ENCODE measurements at regions not wholly inside any gene's neighbourhood (a gene's known extent, or its start where the extent isn't known, plus 50 kb on each side); places are given as distances from the start of the nearest gene placed in this dataset.
"Not testable (repeated sequence)": the region's sequence is repeated elsewhere in the genome, so short reads cannot be mapped to it uniquely, and the experiment has no call there.

DNA sequence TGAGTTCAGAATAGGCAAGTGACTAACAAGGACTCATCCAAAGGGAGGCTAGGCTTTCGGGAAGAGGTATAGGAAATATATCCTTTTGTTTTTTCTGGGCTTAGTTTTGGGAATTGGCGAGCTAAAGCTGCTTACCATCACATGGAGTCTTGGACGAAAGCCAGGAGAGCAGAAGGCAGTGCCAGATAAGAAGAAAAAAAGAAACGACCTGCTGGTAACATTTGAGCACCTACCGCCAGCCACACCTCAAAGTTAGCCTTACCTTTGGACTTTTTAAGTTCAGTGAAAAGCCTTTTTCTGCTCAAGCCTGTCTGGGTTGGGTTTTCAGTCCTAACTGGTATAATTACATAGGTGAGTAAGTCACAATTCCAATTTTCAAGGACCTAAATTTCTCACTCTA, 85.1 kb upstream of the LCORL start:
- H3K4me1 Mint-ChIP-seq (ENCODE audit: unreplicated experiment), result peaks cover 27% of the 10 kb centered on the region
- no peak for DNase-seq (ENCODE audit: low spot score)
- H3K9me3 Mint-ChIP-seq (ENCODE audit: unreplicated experiment), result no peaks in the 10 kb centered on the region
- no peaks in the 10 kb centered on the region for H3K36me3 Mint-ChIP-seq (ENCODE audit: low read depth, unreplicated experiment)
- H3K27me3 Mint-ChIP-seq (ENCODE audit: unreplicated experiment), result no peaks in the 10 kb centered on the region
- H3K4me3 Mint-ChIP-seq (ENCODE audit: unreplicated experiment), result no peak overlapping the region
- TF ChIP-seq, protein P1, sequence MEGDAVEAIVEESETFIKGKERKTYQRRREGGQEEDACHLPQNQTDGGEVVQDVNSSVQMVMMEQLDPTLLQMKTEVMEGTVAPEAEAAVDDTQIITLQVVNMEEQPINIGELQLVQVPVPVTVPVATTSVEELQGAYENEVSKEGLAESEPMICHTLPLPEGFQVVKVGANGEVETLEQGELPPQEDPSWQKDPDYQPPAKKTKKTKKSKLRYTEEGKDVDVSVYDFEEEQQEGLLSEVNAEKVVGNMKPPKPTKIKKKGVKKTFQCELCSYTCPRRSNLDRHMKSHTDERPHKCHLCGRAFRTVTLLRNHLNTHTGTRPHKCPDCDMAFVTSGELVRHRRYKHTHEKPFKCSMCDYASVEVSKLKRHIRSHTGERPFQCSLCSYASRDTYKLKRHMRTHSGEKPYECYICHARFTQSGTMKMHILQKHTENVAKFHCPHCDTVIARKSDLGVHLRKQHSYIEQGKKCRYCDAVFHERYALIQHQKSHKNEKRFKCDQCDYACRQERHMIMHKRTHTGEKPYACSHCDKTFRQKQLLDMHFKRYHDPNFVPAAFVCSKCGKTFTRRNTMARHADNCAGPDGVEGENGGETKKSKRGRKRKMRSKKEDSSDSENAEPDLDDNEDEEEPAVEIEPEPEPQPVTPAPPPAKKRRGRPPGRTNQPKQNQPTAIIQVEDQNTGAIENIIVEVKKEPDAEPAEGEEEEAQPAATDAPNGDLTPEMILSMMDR (IDR thresholded peaks at IDR 0.05; ENCODE audit: unreplicated experiment), result no peak
- no peak overlapping the region for H3K27ac Mint-ChIP-seq (ENCODE audit: unreplicated experiment)

DNA sequence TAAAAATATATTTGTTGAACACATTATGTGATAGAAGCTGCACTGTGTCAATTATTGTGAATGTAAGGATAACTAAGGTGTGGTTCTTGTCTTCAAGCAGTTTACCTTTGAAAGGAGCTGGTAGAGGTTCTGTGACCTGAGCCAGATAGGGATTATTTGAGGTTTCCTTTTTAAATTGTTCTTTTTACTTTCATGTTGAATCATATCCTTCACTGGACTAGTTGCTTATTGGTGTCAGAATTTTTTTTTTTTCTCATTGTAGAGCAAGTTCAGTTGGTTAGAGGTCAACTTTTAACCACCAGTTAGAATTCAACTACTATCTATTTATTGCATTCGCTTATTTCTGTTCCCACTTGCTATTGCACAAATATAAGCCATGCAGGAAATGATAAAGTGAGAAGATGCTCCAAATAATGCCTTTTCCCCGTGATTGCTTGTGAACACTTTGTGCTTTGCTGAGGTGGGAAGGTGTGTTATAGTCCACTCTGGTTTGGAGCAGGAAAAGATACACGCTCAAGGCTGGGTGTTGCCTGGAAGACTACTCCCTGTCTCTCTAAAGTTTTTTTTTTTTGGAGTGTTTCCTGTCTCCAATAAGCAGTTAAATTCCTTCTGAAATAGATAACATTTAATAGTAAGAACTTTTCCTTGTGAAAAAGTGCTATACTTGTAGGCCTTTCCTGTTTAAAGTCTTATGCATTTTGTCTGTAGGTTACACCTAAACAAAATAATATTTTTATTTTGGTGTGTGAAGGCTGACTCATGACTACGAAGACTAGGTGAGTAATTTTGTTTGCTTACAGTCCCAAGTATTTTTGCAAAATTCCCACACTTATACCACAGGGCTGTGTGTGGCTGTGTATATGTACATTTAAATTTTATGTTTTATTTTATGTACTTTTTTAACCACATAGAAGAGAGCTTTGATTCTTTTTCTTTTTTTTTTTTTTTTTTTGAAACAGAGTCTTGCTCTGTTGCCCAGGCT, 83.8 kb upstream of the LCORL start:
- H3K4me3 Mint-ChIP-seq (ENCODE audit: unreplicated experiment), result no peak overlapping the region
- H3K4me1 Mint-ChIP-seq (ENCODE audit: unreplicated experiment), result peaks cover 19% of the 10 kb centered on the region
- no peaks in the 10 kb centered on the region for H3K9me3 Mint-ChIP-seq (ENCODE audit: unreplicated experiment)
- H3K27me3 Mint-ChIP-seq (ENCODE audit: unreplicated experiment), result no peaks in the 10 kb centered on the region
- DNase-seq (ENCODE audit: low spot score), result no peak
- no peak overlapping the region for H3K27ac Mint-ChIP-seq (ENCODE audit: unreplicated experiment)
- H3K36me3 Mint-ChIP-seq (ENCODE audit: low read depth, unreplicated experiment), result no peaks in the 10 kb centered on the region
- TF ChIP-seq, protein P1 (IDR thresholded peaks at IDR 0.05; ENCODE audit: unreplicated experiment), result no peak

DNA sequence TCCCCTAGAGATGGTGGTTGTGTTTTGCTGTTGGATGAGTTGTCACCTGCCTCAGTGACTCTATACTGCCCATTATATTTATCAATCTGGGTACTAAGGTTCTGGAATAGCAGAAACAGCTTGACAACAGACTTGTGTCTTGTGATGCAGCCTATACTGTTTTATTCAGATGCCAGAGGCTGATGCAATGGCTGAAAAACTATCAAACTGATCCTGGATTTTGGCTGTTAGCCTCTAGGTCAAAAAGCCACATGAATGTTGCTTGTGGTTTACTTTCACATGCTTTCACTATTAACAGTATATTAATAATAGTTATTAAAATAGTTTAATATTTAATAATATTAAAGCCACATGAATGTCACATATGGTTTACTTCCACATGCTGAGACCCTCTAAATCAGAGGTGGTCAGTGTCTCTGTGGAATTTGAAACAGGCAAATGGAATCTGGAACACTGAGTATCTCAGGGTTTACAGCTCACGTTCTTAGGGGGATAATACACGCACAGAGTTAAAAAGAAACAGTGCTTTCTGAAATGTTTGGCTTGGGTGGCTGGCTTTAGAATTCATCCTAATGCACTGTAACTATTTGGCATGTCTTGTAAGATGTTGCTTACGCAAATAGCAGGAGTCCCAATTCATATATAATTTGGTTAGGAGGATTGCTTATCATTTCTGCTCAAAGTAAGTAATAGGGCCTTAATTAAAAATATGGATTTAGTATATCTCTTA, 82.5 kb upstream of the LCORL start:
- H3K27ac Mint-ChIP-seq (ENCODE audit: unreplicated experiment), result no peak overlapping the region
- no peaks in the 10 kb centered on the region for H3K36me3 Mint-ChIP-seq (ENCODE audit: low read depth, unreplicated experiment)
- DNase-seq (ENCODE audit: low spot score), result no peak
- H3K4me3 Mint-ChIP-seq (ENCODE audit: unreplicated experiment), result no peak overlapping the region
- TF ChIP-seq, protein P1 (IDR thresholded peaks at IDR 0.05; ENCODE audit: unreplicated experiment), result no peak
- H3K9me3 Mint-ChIP-seq (ENCODE audit: unreplicated experiment), result no peaks in the 10 kb centered on the region
- peaks cover 9% of the 10 kb centered on the region for H3K4me1 Mint-ChIP-seq (ENCODE audit: unreplicated experiment)
- peaks cover 1% of the 10 kb centered on the region for H3K27me3 Mint-ChIP-seq (ENCODE audit: unreplicated experiment)

DNA sequence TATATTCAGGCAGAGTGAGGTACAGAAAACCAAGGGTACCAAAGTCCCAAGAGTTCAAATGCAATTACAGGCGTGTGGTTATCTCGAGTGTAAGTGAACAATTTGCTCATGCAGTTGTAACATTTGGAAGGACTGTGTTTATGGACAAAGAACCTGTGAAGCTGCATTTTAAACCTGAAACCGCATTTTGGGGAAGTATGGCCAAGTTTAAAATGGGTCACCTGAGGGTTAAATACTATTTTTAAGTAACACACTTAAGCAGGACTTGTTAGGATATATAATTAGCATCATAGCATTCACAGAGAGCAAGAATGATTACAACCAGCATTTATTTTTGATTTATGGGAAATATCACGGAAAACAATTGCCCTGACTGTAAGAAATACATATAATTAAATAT, 79.1 kb upstream of the LCORL start:
- Mint-ChIP-seq H3K4me1 (ENCODE audit: unreplicated experiment) (peaks cover 6% of the 10 kb centered on the region), H3K36me3 (ENCODE audit: low read depth, unreplicated experiment) (no peaks in the 10 kb centered on the region), H3K9me3 (ENCODE audit: unreplicated experiment) (no peaks in the 10 kb centered on the region), H3K27me3 (ENCODE audit: unreplicated experiment) (peaks cover 2% of the 10 kb centered on the region), H3K27ac (ENCODE audit: unreplicated experiment) (no peak overlapping the region), H3K4me3 (ENCODE audit: unreplicated experiment) (no peak overlapping the region)
- TF ChIP-seq, protein P1 (IDR thresholded peaks at IDR 0.05; ENCODE audit: unreplicated experiment), result no peak
- DNase-seq (ENCODE audit: low spot score), result no peak

DNA sequence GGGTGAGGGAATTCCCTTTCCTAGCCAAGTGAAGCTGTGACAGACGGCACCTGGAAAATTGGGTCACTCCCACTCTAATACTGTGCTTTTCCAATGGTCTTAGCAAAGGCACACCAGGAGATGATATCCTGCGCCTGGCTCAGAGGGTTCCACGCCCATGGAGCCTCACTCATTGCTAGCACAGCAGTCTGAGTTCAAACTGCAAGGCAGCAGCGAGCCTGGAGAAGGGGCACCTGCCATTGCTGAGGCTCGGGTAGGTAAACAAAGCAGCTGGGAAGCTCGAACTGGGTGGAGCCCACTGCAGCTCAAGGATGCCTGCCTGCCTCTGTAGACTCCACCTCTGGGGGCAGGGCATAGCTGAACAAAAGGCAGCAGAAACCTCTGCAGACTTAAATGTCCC, 68.9 kb upstream of the LCORL start:
- H3K9me3 Mint-ChIP-seq (ENCODE audit: unreplicated experiment); H3K4me1 Mint-ChIP-seq (ENCODE audit: unreplicated experiment); DNase-seq (ENCODE audit: low spot score); H3K36me3 Mint-ChIP-seq (ENCODE audit: low read depth, unreplicated experiment); H3K27ac Mint-ChIP-seq (ENCODE audit: unreplicated experiment); H3K27me3 Mint-ChIP-seq (ENCODE audit: unreplicated experiment); H3K4me3 Mint-ChIP-seq (ENCODE audit: unreplicated experiment): not testable (repeated sequence)

Data from endothelial cell (in vitro differentiated cells).